ENCODE measurements at regions not wholly inside any gene's neighbourhood (a gene's known extent, or its start where the extent isn't known, plus 50 kb on each side); places are given as distances from the start of the nearest gene placed in this dataset.

DNA sequence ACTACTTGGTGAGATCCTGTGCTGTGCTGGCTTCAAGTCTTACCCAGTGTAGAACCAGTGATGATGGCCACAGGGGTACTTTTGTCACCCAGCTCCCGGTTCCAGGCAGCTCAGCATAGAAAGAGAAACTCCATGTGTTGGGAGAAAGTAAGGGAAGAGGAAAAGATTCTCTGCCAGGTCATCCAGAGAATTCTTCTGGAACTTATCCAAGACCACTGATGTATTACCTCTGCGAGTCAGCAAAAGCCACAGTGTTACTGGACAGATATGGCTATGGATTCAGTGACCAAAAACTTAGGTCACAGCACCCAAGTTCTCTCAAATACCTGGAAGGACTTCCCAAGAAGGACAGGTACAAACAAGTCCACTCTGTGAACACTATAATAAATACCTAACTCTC lies 399.5 kb upstream of the MIR17HG start:
- DNase-seq (ENCODE audit: low read depth in 1 of 2, low spot score in 2 of 2), result no peak
- Histone ChIP-seq H3K4me3 (no peak overlapping the region), H3K9me3 (replicated peaks) (no peaks in the 10 kb centered on the region), H3K36me3 (no peaks in the 10 kb centered on the region), H3K4me1 (replicated peaks) (no peaks in the 10 kb centered on the region), H3K27ac (no peak overlapping the region), H3K27me3 (replicated peaks) (no peaks in the 10 kb centered on the region)

DNA sequence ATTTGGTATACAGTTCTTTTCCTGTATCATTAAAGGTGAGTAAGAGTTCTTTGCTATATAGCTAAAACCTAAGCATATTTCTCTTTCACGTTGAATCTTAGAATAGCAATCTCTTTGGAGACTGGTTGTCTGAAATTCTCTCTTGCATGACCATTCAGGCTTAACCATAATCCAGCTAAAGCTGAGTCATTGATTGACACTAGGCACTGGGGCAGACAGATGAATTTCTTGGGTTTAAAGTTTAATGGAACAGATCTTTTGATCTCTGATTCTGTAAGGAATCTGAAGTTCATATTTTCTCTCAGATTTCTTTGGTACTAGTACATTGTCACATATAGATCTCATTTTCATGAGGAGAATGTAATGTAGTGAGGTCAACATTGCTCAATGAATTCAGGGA lies 397.3 kb upstream of the MIR17HG start:
- Histone ChIP-seq H3K27me3 (replicated peaks) (no peaks in the 10 kb centered on the region), H3K36me3 (no peaks in the 10 kb centered on the region), H3K9me3 (replicated peaks) (no peaks in the 10 kb centered on the region), H3K4me3 (no peak overlapping the region), H3K4me1 (replicated peaks) (no peaks in the 10 kb centered on the region), H3K27ac (no peak overlapping the region)
- no peak for DNase-seq (ENCODE audit: low read depth in 1 of 2, low spot score in 2 of 2)

DNA sequence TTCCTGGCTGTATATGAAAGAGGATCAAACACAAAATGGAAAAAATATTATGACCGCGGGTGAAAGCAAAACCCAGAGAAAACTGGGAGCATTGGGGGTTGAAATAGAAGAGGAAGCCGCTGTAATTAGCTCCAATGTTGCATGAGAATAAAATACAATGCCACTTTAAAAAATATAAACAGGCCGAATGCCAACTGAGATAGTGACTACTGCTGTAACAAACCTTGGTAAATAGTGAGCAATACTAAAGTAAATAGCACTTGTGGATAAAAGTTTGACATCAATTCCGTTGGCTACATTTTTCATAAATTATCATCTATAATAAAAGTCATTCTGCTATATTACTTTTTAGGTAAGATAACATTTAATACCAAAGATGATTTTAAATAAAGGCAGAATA lies 395.8 kb upstream of the MIR17HG start:
- H3K36me3 ChIP-seq, result no peaks in the 10 kb centered on the region
- H3K27me3 ChIP-seq (replicated peaks), result no peaks in the 10 kb centered on the region
- no peak overlapping the region for H3K4me3 ChIP-seq
- H3K9me3 ChIP-seq (replicated peaks), result no peaks in the 10 kb centered on the region
- no peaks in the 10 kb centered on the region for H3K4me1 ChIP-seq (replicated peaks)
- no peak overlapping the region for H3K27ac ChIP-seq
- DNase-seq (ENCODE audit: low read depth in 1 of 2, low spot score in 2 of 2), result no peak

DNA sequence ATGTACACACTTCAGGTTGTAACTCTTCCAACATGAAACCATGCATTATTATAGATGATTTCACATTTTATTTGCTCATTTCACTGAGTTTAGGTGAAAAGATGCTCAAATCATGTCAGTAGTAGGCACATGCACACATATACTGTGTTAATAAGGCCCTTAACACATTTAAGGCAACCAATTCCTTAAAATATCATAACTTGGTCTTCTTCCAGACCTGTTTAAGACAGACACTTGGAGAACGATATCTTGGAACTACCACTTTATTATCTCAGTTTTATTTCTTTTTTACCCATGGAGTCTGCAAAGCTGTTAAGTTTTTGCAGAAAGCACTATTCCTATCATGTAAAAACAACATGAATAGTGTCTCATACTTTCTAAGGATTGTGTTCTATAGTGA lies 395.2 kb upstream of the MIR17HG start:
- DNase-seq (ENCODE audit: low read depth in 1 of 2, low spot score in 2 of 2), result no peak
- H3K9me3 ChIP-seq (replicated peaks), result no peaks in the 10 kb centered on the region
- H3K4me3 ChIP-seq, result no peak overlapping the region
- H3K27me3 ChIP-seq (replicated peaks), result no peaks in the 10 kb centered on the region
- H3K36me3 ChIP-seq, result no peaks in the 10 kb centered on the region
- no peaks in the 10 kb centered on the region for H3K4me1 ChIP-seq (replicated peaks)
- no peak overlapping the region for H3K27ac ChIP-seq

DNA sequence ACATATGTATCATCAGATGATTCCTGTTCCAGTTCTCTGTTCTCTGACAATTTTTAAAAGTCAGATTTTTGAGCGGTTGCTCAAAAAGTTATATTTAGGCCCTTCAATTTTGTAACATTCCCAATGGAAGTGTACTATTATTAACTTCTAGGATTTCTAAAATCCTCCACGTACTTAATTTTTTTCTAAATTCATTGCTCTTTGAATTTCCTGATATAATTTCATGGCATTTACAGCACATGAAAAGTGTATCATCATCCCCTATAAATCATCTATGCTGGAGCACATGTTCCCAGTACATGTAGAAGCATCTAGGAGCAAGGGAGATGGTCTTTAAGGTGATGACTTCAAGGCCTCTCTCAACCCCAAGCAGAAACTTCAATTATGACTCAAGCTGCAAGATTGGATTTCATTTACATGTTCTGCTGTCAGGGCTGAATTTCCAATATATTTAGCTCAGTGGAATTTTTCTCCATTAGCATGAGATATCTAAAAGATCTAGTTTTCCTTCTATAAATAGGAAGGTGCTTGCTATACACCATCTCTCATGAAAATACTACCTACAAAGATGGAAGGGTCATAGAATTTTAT lies 392.8 kb upstream of the MIR17HG start:
- H3K4me1 ChIP-seq (replicated peaks), result no peaks in the 10 kb centered on the region
- DNase-seq (ENCODE audit: low read depth in 1 of 2, low spot score in 2 of 2), result no peak
- H3K27ac ChIP-seq, result no peak overlapping the region
- no peaks in the 10 kb centered on the region for H3K36me3 ChIP-seq
- H3K4me3 ChIP-seq, result no peak overlapping the region
- H3K27me3 ChIP-seq (replicated peaks), result no peaks in the 10 kb centered on the region
- no peaks in the 10 kb centered on the region for H3K9me3 ChIP-seq (replicated peaks)

DNA sequence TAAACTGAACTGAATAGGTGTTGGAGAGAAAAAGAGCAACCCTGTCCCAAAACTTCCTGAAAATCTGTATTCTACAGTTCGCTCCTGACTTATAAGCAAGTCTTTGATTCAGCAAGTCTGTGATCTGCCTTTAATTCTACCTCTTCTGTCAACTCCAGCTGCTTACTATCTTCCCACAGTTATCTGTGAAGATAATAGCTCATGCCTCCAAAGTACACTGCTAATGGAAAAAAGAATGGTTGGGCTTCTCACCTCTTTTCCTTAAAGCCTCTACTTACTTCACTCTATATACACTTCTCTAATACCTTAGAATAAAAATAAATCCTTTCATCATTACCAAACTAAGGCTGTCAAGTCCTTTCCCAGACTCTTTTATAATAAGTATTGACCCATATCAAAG lies 391.5 kb upstream of the MIR17HG start:
- no peak overlapping the region for H3K4me3 ChIP-seq
- no peaks in the 10 kb centered on the region for H3K4me1 ChIP-seq (replicated peaks)
- DNase-seq (ENCODE audit: low read depth in 1 of 2, low spot score in 2 of 2), result no peak
- no peaks in the 10 kb centered on the region for H3K27me3 ChIP-seq (replicated peaks)
- no peaks in the 10 kb centered on the region for H3K36me3 ChIP-seq
- no peaks in the 10 kb centered on the region for H3K9me3 ChIP-seq (replicated peaks)
- H3K27ac ChIP-seq, result no peak overlapping the region

DNA sequence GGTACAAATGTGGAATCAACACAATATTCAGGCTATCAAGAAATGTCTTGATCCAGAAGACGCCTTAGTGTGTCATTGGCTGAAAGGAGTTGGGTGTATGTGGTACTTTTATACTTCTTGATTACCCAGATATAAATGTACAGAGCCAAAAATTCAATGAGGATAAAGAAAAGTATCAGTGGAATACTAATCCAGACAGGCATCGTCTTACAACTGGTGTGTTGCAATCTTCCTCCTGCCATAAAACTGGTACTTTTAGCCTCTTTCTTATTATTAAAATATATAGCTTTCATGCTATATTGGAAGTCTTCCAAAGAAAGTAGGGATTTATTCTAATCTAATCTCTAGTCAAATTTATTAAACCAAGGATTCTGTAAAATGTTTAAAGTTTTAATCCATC lies 388.6 kb upstream of the MIR17HG start:
- no peak overlapping the region for H3K4me3 ChIP-seq

DNA sequence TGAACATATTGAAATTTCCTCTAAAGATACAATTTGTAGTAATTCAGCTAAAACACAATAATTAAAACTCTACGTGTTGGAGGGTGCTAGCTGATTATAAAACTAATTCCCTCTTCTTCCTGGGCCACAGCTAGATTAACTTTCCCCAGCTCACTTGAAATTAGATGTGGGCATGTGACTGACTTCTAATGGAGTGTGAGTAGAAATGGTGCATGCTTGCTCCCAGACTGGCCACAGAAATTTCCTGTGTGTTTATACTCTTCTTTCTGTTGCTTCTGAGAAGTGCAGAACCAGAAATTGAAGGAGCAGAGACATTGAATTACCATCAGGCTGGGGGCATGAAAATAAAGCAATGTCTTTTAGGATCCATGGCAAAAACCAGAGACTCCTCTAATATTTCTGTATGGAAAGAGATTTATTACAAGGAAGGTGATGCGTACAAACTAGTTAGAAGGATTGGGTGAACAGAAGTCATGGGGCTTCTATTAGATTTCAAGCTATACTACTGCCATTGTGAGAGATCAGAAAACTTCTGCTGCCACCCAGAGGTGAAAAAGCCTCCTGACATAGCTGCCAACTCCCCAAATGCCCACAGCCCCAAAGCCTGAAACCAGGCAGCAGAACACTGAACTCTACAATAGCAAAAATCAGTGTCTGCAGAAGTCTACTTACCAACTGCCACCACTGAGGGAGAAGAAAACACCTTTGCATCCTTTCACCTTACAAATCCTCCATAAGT lies 379.2 kb upstream of the MIR17HG start:
- Histone ChIP-seq H3K4me1 (replicated peaks) (no peaks in the 10 kb centered on the region), H3K36me3 (no peaks in the 10 kb centered on the region), H3K27me3 (replicated peaks) (no peaks in the 10 kb centered on the region), H3K4me3 (no peak overlapping the region), H3K27ac (no peak overlapping the region), H3K9me3 (replicated peaks) (no peaks in the 10 kb centered on the region)
- DNase-seq (ENCODE audit: low read depth in 1 of 2, low spot score in 2 of 2), result no peak

More for the DNA sequence above, 388.6 kb upstream of the MIR17HG start:
- H3K27me3 ChIP-seq (replicated peaks), result no peaks in the 10 kb centered on the region
- no peak overlapping the region for H3K27ac ChIP-seq
- no peaks in the 10 kb centered on the region for H3K4me1 ChIP-seq (replicated peaks)
- no peaks in the 10 kb centered on the region for H3K36me3 ChIP-seq
- no peaks in the 10 kb centered on the region for H3K9me3 ChIP-seq (replicated peaks)
- DNase-seq (ENCODE audit: low read depth in 1 of 2, low spot score in 2 of 2), result no peak

DNA sequence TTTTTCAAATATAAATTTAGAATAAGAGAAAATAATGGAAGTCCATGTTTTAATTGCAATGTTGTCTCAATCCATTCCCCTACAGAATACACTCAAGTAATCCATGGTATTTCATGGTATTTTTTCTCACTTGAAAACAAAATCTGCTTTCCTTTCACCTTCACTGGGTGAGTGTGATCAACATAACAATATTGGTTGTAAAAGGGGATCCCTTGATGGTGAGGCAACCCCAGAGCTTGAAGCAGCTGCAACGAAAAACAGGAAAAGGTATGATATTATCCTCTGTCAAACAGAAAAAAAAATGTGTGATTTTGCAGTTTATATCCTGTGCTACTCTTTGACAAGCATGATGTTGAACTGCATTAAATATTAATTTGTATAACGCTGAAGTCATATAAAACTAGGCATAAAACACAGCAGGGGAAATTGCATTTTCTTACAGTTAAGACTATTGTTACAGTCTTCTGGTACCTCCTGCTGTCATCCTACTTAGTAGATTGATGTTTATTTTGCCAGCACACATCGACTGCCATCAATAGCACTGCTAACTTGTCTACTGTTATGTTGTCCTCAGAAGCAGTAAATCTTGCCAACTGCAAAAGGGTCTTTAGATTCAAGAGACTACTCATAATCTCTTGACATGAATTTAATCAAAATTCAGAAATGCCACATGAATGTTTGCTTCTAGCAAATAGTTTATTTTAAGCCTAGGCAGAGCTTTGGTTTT lies 373.1 kb upstream of the MIR17HG start:
- Histone ChIP-seq H3K4me3 (no peak overlapping the region), H3K4me1 (replicated peaks) (no peaks in the 10 kb centered on the region), H3K27ac (no peak overlapping the region), H3K36me3 (no peaks in the 10 kb centered on the region), H3K27me3 (replicated peaks) (no peaks in the 10 kb centered on the region), H3K9me3 (replicated peaks) (no peaks in the 10 kb centered on the region)
- no peak for DNase-seq (ENCODE audit: low read depth in 1 of 2, low spot score in 2 of 2)

DNA sequence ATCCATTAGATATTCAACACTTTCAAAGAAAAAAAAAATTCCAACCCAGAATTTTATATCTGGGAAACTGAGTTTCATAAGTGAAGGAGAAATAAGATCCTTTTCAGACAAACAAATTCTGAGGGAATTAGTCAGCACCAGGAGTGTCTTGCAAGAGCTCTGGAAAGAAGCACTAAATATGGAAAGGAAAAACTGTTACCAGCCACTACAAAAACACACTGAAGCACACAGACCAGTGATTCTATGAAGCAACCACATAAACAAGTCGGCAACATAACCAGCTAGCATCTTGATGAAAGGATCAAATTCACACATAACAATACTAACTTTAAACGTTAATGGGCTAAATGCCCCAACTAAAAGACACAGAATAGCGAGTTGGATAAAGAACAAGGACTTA lies 368.4 kb upstream of the MIR17HG start:
- no peaks in the 10 kb centered on the region for H3K4me1 ChIP-seq (replicated peaks)
- H3K36me3 ChIP-seq, result no peaks in the 10 kb centered on the region
- no peaks in the 10 kb centered on the region for H3K27me3 ChIP-seq (replicated peaks)
- H3K4me3 ChIP-seq, result no peak overlapping the region
- no peak for DNase-seq (ENCODE audit: low read depth in 1 of 2, low spot score in 2 of 2)
- H3K9me3 ChIP-seq (replicated peaks), result no peaks in the 10 kb centered on the region
- no peak overlapping the region for H3K27ac ChIP-seq

DNA sequence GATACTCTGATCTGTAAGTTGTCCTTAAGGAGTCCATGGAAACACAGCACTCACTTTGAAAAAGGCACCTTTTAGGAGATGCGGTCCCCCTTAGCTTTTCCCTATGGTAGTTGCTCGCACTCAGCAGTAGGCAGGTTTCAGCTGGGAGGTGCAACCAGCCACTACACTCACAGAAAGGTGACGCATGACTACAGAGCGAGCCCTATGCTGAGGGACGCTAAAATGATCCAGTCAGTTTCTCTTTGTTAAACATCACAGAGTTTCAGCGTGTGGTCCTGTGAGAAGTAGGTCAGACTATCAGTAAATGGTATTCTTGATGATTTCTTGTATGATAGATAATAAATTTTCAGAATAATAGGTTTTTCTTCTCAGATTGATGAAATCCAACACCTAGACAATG lies 362.7 kb upstream of the MIR17HG start:
- Histone ChIP-seq H3K27me3 (replicated peaks) (no peaks in the 10 kb centered on the region), H3K36me3 (no peaks in the 10 kb centered on the region)

DNA sequence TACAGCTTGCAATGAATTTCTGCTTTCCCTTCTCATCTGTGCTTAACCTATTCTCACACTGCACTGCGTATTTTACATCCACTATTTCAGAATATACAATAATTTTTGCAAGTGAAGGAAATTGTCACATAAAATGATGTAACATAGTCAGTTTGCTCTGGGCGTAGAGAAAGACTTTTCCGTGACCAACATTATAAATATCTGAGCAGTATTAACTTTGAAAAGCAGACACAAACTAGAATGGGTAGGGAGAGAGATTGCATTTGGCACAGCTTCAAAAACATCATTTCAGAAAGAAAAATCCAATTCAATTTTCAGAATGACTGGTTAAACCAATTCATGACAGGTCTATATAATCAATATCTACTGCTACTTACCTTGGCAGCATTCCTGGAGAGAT lies 352.5 kb upstream of the MIR17HG start:
- Histone ChIP-seq H3K27me3 (replicated peaks) (no peaks in the 10 kb centered on the region), H3K4me1 (replicated peaks) (no peaks in the 10 kb centered on the region), H3K36me3 (no peaks in the 10 kb centered on the region), H3K4me3 (no peak overlapping the region), H3K9me3 (replicated peaks) (no peaks in the 10 kb centered on the region), H3K27ac (no peak overlapping the region)
- DNase-seq (ENCODE audit: low read depth in 1 of 2, low spot score in 2 of 2), result no peak

More for the DNA sequence above, 362.7 kb upstream of the MIR17HG start:
- no peaks in the 10 kb centered on the region for H3K9me3 ChIP-seq (replicated peaks)
- no peak overlapping the region for H3K27ac ChIP-seq
- H3K4me3 ChIP-seq, result no peak overlapping the region
- no peak for DNase-seq (ENCODE audit: low read depth in 1 of 2, low spot score in 2 of 2)
- H3K4me1 ChIP-seq (replicated peaks), result no peaks in the 10 kb centered on the region

DNA sequence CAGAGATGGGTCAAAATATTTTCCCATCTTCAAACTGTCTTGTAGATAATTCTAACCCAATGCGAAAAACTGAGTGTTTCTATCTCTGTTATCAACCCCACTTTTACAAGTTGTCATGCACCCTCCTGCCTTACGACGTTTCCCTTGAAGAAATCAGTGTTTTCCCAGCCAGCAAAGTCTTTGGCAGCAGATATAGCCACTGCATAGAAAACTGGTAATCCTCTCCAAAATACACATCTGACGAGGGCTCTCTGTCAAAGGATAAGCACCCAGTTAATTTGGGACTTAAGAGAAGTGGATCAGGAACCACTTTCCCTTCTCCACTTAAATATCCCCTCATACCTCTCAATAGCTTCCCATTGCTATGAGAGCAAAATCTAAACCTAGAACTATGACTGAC lies 351.9 kb upstream of the MIR17HG start:
- DNase-seq (ENCODE audit: low read depth in 1 of 2, low spot score in 2 of 2), result no peak
- Histone ChIP-seq H3K4me1 (replicated peaks) (no peaks in the 10 kb centered on the region), H3K27ac (no peak overlapping the region)

DNA sequence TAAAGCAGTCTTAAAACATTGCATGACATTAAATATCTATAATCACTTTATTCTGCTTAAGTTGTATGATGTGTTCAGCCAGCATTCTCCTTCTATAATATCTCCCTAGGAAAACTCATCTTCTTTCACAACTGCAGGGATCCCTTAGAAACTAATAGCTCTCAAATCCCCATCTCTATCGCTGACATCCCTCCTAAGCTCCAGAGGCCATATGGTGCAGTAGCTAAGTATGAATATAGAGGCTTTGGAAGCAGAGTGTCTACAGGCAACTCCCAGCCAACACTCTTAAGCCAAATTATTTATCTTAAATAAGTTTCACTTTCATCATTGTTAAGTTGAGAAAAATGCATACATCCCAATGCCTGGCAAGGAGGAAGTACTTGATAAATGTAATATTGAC lies 349.5 kb upstream of the MIR17HG start:
- Histone ChIP-seq H3K4me1 (replicated peaks) (no peaks in the 10 kb centered on the region), H3K9me3 (replicated peaks) (no peaks in the 10 kb centered on the region), H3K27ac (no peak overlapping the region), H3K36me3 (no peaks in the 10 kb centered on the region), H3K27me3 (replicated peaks) (no peaks in the 10 kb centered on the region), H3K4me3 (no peak overlapping the region)
- DNase-seq (ENCODE audit: low read depth in 1 of 2, low spot score in 2 of 2), result no peak

More for the DNA sequence above, 351.9 kb upstream of the MIR17HG start:
- Histone ChIP-seq H3K9me3 (replicated peaks) (no peaks in the 10 kb centered on the region), H3K27me3 (replicated peaks) (no peaks in the 10 kb centered on the region), H3K4me3 (no peak overlapping the region), H3K36me3 (no peaks in the 10 kb centered on the region)
